BE2C (cell line): ENCODE measurements at regions not wholly inside any gene's neighbourhood (a gene's known extent, or its start where the extent isn't known, plus 50 kb on each side); places are given as distances from the start of the nearest gene placed in this dataset.

Experiments used
- DNase-seq: peaks from one replicate; pipeline ENCODE4 v3.0.0-alpha.2; 2020
- H3K27me3 ChIP-seq: fragments of 250-450 bp; sonication (Bioruptor Pico); 2 replicates; pipeline ENCODE4 v1.5.1; 2020; ENCODE audit warnings: mild to moderate bottlenecking
- H3K36me3 ChIP-seq: fragments of 250-450 bp; sonication (Bioruptor Pico); 2 replicates; pipeline ENCODE4 v1.5.1; 2020; ENCODE audit warnings: mild to moderate bottlenecking
- H3K4me1 ChIP-seq: fragments of 250-450 bp; sonication (Bioruptor Pico); 2 replicates; pipeline ENCODE4 v1.5.1; 2020
- H3K4me3 ChIP-seq: 2 replicates; pipeline ENCODE4 v1.5.1; 2011; ENCODE audit warnings: low read depth, low read length
- H3K9me3 ChIP-seq: fragments of 250-450 bp; sonication (Bioruptor Pico); 2 replicates; pipeline ENCODE4 v1.5.1; 2020
- CTCF ChIP-seq: IDR thresholded peaks from 2 replicates; pipeline ENCODE4 v1.5.1; 2012; ENCODE audit warnings: mild to moderate bottlenecking, low read depth, low read length

GRCh38 chr3:10627884-10628572, 122.6 kb upstream of the ATP2B2 start:
- TF ChIP-seq CTCF, result no peak
- Histone ChIP-seq H3K27me3 (no peaks in the 10 kb centered on the region), H3K4me3 (no peak overlapping the region), H3K9me3 (no peaks in the 10 kb centered on the region), H3K4me1 (no peaks in the 10 kb centered on the region), H3K36me3 (no peaks in the 10 kb centered on the region)
- DNase-seq, result no peak

GRCh38 chr3:10628891-10629670, 123.7 kb upstream of the ATP2B2 start:
- Histone ChIP-seq H3K4me1 (no peaks in the 10 kb centered on the region), H3K27me3 (no peaks in the 10 kb centered on the region), H3K9me3 (no peaks in the 10 kb centered on the region), H3K36me3 (no peaks in the 10 kb centered on the region), H3K4me3 (no peak overlapping the region)
- no peak for TF ChIP-seq CTCF
- no peak for DNase-seq

GRCh38 chr3:10629671-10630040, 124.3 kb upstream of the ATP2B2 start:
- Histone ChIP-seq H3K27me3 (no peaks in the 10 kb centered on the region), H3K4me1 (no peaks in the 10 kb centered on the region), H3K9me3 (no peaks in the 10 kb centered on the region), H3K36me3 (no peaks in the 10 kb centered on the region), H3K4me3 (no peak overlapping the region)
- TF ChIP-seq CTCF, result no peak
- no peak for DNase-seq

- Histone ChIP-seq H3K36me3 (no peaks in the 10 kb centered on the region), H3K9me3 (no peaks in the 10 kb centered on the region), H3K27me3 (no peaks in the 10 kb centered on the region), H3K4me3 (no peak overlapping the region), H3K4me1 (no peaks in the 10 kb centered on the region)
- no peak for TF ChIP-seq CTCF
- DNase-seq, result no peak
These were observed 125.8 kb upstream of the ATP2B2 start for GRCh38 chr3:10631224-10631623.

GRCh38 chr3:10632125-10632524, 126.7 kb upstream of the ATP2B2 start:
- no peaks in the 10 kb centered on the region for H3K9me3 ChIP-seq
- TF ChIP-seq CTCF, result no peak
- H3K36me3 ChIP-seq, result no peaks in the 10 kb centered on the region
- DNase-seq, result no peak
- no peaks in the 10 kb centered on the region for H3K27me3 ChIP-seq
- H3K4me1 ChIP-seq, result no peaks in the 10 kb centered on the region
- no peak overlapping the region for H3K4me3 ChIP-seq

- Histone ChIP-seq H3K4me3 (no peak overlapping the region), H3K4me1 (no peaks in the 10 kb centered on the region), H3K36me3 (no peaks in the 10 kb centered on the region), H3K9me3 (no peaks in the 10 kb centered on the region), H3K27me3 (no peaks in the 10 kb centered on the region)
- DNase-seq, result no peak
- no peak for TF ChIP-seq CTCF
These were observed 127.4 kb upstream of the ATP2B2 start for GRCh38 chr3:10632741-10633140.
